Tibial artery (tissue), 4 donors: ENCODE measurements at regions not wholly inside any gene's neighbourhood (a gene's known extent, or its start where the extent isn't known, plus 50 kb on each side); places are given as distances from the start of the nearest gene placed in this dataset.

Experiments used
- DNase-seq, 2 donors: peaks; one replicate each; pipeline ENCODE4 v3.0.0-alpha.2; 2019
- H3K27ac ChIP-seq, 2 donors: fragments of 200-600 bp; sonication (generic) in 1 of 2; 1 replicate in 1 of 2; 2 replicates in 1 of 2; pipeline ENCODE4 v1.5.1; 2018 to 2019; ENCODE audit warnings: mild to moderate bottlenecking in 1 of 2
- H3K27me3 ChIP-seq, 2 donors: fragments of 200-600 bp; sonication (generic) in 1 of 2; one replicate each; pipeline versions ENCODE4 v1.5.1 to v1.6.0; 2016 to 2019
- H3K36me3 ChIP-seq, 3 donors: fragments of 200-600 bp; sonication (generic) in 2 of 3; one replicate each; pipeline ENCODE4 v1.5.1; 2016 to 2019; ENCODE audit warnings: mild to moderate bottlenecking in 2 of 3
- H3K4me1 ChIP-seq, 4 donors: fragments of 200-600 bp; sonication (generic) in 2 of 4; 1 replicate in 3 of 4; 2 replicates in 1 of 4; pipeline ENCODE4 v1.5.1; 2016 to 2019
- H3K4me3 ChIP-seq, 2 donors: fragments of 200-600 bp; sonication (generic) in 1 of 2; 1 replicate in 1 of 2; 2 replicates in 1 of 2; pipeline ENCODE4 v1.5.1; 2018 to 2019; ENCODE audit warnings: mild to moderate bottlenecking in 2 of 2
- H3K9me3 ChIP-seq, 3 donors: fragments of 200-600 bp; sonication (generic) in 1 of 3; one replicate each; pipeline ENCODE4 v1.5.1; 2016 to 2019
- intact Hi-C: fragments of 100-400 bp; cut with DNase I; formaldehyde crosslinking; loops from one replicate; pipeline ENCODE4 v1.15.0; 2023; ENCODE audit warnings: low total_unique reads
- TF ChIP-seq, protein P1 (sequence below), 2 experiments: fragments of 200-600 bp in 1 of 2; fragments of 450-650 bp in 1 of 2; IDR thresholded peaks; one replicate each; pipeline ENCODE4 v1.5.1; 2017 to 2019; ENCODE audit warnings: antibody characterized with exemption in 2 of 2, mild to moderate bottlenecking in 1 of 2, moderate library complexity in 1 of 2

DNA sequence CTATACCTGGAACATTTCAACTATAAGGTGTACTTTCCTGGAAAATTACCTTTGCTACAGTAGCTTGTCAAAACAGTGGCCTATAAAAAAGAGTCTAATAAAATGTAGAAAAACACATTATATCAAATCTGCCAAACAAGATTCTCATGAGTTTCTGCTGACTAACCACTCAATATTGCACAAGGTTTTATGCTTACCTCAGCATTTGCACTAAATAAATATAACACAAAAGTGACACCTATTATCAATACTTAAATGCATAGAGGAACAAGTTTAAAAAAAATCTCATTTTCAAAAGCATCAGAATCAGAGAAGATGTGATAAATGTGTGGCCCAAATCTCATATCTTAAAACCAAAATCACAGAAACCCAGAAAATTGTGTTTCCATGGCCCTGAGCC is 281.4 kb downstream of the RSL24D1 start:
- DNase-seq, result no peak
- H3K27me3 ChIP-seq, result no peaks in the 10 kb centered on the region
- H3K36me3 ChIP-seq, result no peaks in the 10 kb centered on the region
- H3K4me3 ChIP-seq, result no peak overlapping the region
- no peak overlapping the region for H3K27ac ChIP-seq
- no peaks in the 10 kb centered on the region for H3K9me3 ChIP-seq
- no peaks in the 10 kb centered on the region for H3K4me1 ChIP-seq
- intact Hi-C loops, result no loop called here
- TF ChIP-seq, protein P1, sequence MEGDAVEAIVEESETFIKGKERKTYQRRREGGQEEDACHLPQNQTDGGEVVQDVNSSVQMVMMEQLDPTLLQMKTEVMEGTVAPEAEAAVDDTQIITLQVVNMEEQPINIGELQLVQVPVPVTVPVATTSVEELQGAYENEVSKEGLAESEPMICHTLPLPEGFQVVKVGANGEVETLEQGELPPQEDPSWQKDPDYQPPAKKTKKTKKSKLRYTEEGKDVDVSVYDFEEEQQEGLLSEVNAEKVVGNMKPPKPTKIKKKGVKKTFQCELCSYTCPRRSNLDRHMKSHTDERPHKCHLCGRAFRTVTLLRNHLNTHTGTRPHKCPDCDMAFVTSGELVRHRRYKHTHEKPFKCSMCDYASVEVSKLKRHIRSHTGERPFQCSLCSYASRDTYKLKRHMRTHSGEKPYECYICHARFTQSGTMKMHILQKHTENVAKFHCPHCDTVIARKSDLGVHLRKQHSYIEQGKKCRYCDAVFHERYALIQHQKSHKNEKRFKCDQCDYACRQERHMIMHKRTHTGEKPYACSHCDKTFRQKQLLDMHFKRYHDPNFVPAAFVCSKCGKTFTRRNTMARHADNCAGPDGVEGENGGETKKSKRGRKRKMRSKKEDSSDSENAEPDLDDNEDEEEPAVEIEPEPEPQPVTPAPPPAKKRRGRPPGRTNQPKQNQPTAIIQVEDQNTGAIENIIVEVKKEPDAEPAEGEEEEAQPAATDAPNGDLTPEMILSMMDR (IDR thresholded peaks at IDR 0.05), result no peak

DNA sequence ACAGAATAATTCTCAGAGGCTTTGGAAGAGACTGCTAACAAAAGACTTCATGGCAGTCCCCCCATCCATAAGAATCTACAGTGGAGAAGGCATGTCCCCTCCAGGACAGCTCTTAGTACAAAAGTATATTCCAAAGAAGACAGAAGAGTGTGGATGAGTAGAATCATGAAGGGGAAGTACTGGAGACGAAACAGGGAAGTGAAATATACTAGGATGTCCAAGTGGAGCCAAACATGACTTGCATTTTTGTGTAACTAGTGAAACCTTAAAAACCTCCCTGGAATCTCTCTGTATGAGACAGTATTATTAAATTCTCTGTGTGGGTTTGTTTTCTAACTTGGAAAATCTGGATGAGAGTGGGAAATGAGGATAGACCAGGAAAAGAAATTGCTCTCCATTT is 312.4 kb downstream of the RSL24D1 start:
- intact Hi-C loops, result no loop called here
- Histone ChIP-seq H3K27ac (no peak overlapping the region), H3K27me3 (no peaks in the 10 kb centered on the region), H3K36me3 (no peaks in the 10 kb centered on the region), H3K4me1 (no peaks in the 10 kb centered on the region), H3K4me3 (no peak overlapping the region), H3K9me3 (no peaks in the 10 kb centered on the region)
- TF ChIP-seq, protein P1 (IDR thresholded peaks at IDR 0.05), result no peak
- DNase-seq, result no peak

DNA sequence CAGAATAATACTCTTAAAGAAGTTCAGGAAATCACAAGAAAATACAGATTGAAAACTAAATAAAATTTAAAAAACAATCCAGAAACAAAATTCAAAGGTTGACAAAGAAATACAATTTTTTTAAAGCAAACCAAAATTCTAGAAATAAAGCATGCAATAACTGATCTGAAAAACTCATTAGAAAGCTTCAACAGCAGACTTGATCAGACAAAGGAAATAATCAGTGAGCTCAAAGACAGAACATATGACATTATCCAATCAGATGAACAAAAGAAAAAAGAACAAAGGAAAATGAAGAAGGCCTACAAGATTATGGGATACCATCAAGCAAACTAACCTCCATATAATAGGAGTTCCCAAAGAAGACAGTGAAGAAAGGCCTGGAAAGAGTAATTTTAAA is 336.8 kb downstream of the RSL24D1 start:
- peaks cover 0 to 21% (median 9%) of the 10 kb centered on the region in 3 donors for H3K9me3 ChIP-seq
- H3K4me1 ChIP-seq, result no peaks in the 10 kb centered on the region
- TF ChIP-seq, protein P1 (IDR thresholded peaks at IDR 0.05), result no peak
- H3K36me3 ChIP-seq, result peaks cover 0 to 4% (median 0%) of the 10 kb centered on the region in 3 donors
- no peak overlapping the region for H3K27ac ChIP-seq
- no peaks in the 10 kb centered on the region for H3K27me3 ChIP-seq
- intact Hi-C loops, result no loop called here
- no peak overlapping the region for H3K4me3 ChIP-seq
- no peak for DNase-seq

GRCh38 chr15:54854667-54855066 is 342.1 kb downstream of the RSL24D1 start:
- intact Hi-C loops, result no loop called here
- no peak for DNase-seq
- no peak overlapping the region for H3K27ac ChIP-seq
- H3K36me3 ChIP-seq, result peaks cover 0 to 3% (median 0%) of the 10 kb centered on the region in 3 donors
- H3K4me1 ChIP-seq, result no peaks in the 10 kb centered on the region
- no peak overlapping the region for H3K4me3 ChIP-seq
- TF ChIP-seq, protein P1 (IDR thresholded peaks at IDR 0.05), result no peak
- H3K9me3 ChIP-seq, result peaks cover 0 to 13% (median 7%) of the 10 kb centered on the region in 3 donors
- no peaks in the 10 kb centered on the region for H3K27me3 ChIP-seq

DNA sequence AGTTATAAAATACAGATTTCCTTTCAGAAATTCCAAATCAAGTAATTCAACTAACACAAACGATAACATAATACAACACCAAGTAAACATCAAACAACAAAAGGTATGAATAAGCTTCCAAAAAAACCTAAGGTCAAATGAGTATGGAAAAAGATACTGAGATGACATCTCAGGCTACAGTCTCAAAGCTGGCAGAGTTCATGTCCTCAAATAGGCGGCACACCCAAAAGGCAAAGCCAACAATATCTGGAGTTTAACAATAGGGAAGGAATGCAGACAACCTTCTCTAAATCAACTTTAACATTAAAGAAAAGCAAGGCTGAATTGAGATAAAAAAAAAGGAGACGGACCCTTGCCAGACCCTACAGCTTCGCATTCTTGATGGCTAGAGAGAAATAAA is 346.6 kb downstream of the RSL24D1 start:
- Histone ChIP-seq H3K36me3 (no peaks in the 10 kb centered on the region), H3K4me3 (no peak overlapping the region), H3K4me1 (no peaks in the 10 kb centered on the region), H3K9me3 (no peaks in the 10 kb centered on the region), H3K27me3 (no peaks in the 10 kb centered on the region), H3K27ac (no peak overlapping the region)
- TF ChIP-seq, protein P1 (IDR thresholded peaks at IDR 0.05), result no peak
- intact Hi-C loops, result no loop called here
- no peak for DNase-seq

DNA sequence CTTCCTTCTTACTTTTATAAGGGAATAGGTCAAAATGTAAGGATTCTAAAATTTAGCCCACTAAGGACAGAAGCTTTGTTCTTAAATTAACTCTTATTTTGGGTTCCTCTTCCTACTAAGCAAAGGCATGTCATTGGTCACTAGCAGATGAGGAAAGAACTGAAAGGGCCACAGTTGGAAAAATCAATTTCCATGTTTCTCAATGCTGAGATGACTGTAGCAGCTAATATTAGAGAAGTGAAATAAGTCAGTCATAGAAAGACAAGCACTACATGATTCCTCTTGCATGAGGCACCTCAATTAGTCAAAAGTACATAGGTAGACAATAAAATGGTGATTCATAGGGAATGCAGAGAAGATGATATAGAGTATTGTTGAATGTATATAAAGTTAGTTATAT is 353.7 kb downstream of the RSL24D1 start:
- intact Hi-C loops, result no loop called here
- Histone ChIP-seq H3K4me3 (no peak overlapping the region), H3K36me3 (no peaks in the 10 kb centered on the region), H3K27ac (no peak overlapping the region), H3K27me3 (no peaks in the 10 kb centered on the region), H3K4me1 (no peaks in the 10 kb centered on the region), H3K9me3 (no peaks in the 10 kb centered on the region)
- TF ChIP-seq, protein P1 (IDR thresholded peaks at IDR 0.05), result no peak
- no peak for DNase-seq
